GM20431 (cell line): ENCODE measurements at regions not wholly inside any gene's neighbourhood (a gene's known extent, or its start where the extent isn't known, plus 50 kb on each side); places are given as distances from the start of the nearest gene placed in this dataset.
"Not testable (repeated sequence)": the region's sequence is repeated elsewhere in the genome, so short reads cannot be mapped to it uniquely, and the experiment has no call there.

Experiments used
- in situ Hi-C: fragments of 300-500 bp; cut with MseI, MboI; formaldehyde crosslinking; loops from one replicate; pipeline ENCODE4 v1.15.0; 2020; ENCODE audit warnings: low sequenced_read_pairs; ENCODE audit not compliant: unreplicated experiment

- in situ Hi-C loops: no loop called here
These were observed 484.6 kb upstream of the TLE4 start for GRCh38 chr9:79087133-79087532.

DNA sequence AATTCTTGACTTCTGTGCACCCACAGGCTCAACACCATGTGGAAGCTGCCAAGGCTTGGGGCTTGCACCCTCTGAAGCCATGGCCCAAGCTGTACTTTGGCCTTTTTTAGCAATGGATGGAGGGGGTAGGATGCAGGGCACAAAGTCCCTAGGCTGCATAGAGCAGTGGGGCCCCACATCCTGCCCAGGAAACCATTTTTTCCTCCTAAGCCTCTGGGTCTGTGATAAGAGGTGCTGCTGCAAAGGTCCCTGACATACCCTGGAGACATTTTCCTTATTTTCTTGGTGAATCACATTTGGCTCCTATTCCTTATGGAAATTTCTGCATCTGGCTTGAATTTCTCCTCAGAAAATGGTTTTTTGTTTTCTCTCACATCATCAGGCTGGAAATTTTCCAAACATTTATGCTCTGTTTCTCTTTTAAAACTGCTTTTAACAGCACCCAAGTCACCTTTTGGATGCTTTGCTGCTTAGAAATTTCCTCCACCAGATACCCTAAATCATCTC, 482.7 kb upstream of the TLE4 start:
- in situ Hi-C loops: no loop called here

DNA sequence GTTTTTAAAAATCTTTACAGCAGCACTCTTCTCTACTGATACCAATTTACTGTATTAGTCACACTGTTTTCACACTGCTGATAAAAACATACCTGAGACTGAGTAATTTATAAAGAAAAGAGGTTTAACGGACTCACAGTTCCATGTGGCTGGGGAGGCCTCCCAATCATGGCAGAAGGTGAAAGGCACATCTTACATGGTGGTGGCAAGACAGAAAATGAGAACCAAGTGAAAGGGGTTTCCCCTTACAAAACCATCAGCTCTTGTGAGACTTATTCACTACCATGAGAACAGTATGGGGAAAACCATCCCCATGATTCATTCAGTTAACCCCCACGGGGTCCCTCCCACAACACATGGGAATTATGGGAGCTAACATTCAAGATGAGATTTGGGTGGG, 481.9 kb upstream of the TLE4 start:
- in situ Hi-C loops: not testable (repeated sequence)

GRCh38 chr9:79103257-79103656, 468.5 kb upstream of the TLE4 start:
- in situ Hi-C loops: not testable (repeated sequence)

- in situ Hi-C loops: no loop called here
These were observed 467.5 kb upstream of the TLE4 start for GRCh38 chr9:79104216-79104615.

- in situ Hi-C loops: no loop called here
These were observed 466.8 kb upstream of the TLE4 start for GRCh38 chr9:79104951-79105350.

GRCh38 chr9:79107911-79108676, 463.7 kb upstream of the TLE4 start:
- in situ Hi-C loops: no loop called here

DNA sequence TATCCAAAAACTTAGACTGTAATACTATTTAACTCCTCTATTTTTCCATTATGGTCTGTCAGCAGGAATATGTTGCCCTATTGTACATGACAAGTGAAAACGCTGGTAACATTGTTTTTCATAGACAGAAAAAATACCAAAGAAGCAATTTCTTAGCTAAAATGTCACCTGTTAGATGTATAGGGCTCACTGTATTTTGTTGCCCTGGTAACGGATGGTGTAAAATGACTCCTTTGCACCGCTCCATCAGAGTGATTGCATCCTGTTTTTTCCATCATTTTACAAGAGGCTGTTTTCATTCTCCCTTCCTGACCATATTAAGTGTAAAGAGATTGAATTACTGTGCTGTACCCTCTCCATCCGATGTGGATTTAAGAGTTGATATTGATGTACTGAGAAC, 460.1 kb upstream of the TLE4 start:
- in situ Hi-C loops: no loop called here

- in situ Hi-C loops: no loop called here
These were observed 456.6 kb upstream of the TLE4 start for GRCh38 chr9:79115176-79115575.

GRCh38 chr9:79116041-79116440, 455.7 kb upstream of the TLE4 start:
- in situ Hi-C loops: no loop called here

GRCh38 chr9:79116709-79117108, 455.1 kb upstream of the TLE4 start:
- in situ Hi-C loops: no loop called here

GRCh38 chr9:79120533-79120932, 451.2 kb upstream of the TLE4 start:
- in situ Hi-C loops: no loop called here

DNA sequence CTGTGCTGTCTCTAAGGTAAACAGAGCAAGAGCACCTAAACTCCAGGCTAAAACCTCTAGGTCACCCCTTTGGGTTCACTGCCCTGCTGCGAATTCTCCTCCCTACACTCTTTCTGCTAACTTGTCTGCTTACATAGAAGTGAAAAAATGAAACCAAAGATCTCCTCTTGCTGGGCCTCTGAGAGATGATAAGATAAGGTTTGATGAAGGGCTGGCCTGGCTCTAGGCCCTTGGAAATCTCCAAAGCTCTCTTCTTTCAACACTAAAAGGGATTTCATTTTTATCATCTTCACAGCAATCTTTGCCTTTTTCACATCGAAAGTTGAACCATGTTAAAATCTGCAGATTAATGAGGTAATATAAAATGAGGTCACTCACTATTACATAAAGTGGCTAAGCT, 450.8 kb upstream of the TLE4 start:
- in situ Hi-C loops: no loop called here

- in situ Hi-C loops: no loop called here
These were observed 448.4 kb upstream of the TLE4 start for GRCh38 chr9:79123415-79123814.

- in situ Hi-C loops: no loop called here
These were observed 444.1 kb upstream of the TLE4 start for GRCh38 chr9:79127661-79128060.

GRCh38 chr9:79129865-79130480, 441.8 kb upstream of the TLE4 start:
- in situ Hi-C loops: no loop called here

DNA sequence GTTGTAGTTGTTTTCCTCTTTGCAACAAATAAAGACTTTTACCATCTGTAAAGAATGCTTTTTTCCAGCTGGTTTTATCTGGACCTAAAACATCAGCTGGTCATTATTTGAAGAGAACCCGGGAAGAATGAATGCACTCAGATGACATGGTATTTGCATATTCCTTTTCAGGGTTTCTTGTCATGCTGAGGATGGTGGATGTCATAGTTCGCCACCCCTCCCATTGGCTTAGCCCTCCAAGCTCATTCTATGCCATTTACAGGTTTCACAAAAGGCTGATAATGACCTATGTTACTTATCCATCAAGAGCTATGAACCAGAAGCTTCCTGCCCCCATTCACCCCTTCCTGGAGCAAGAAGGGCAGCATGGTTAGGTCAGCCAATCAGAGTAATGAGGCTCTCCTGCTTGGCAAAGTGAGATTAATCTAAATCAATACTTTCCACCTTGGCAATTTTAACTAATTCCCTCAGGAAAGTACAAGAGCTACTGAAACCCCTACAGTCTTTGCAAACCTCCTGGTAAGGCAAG, 440.5 kb upstream of the TLE4 start:
- in situ Hi-C loops: no loop called here

DNA sequence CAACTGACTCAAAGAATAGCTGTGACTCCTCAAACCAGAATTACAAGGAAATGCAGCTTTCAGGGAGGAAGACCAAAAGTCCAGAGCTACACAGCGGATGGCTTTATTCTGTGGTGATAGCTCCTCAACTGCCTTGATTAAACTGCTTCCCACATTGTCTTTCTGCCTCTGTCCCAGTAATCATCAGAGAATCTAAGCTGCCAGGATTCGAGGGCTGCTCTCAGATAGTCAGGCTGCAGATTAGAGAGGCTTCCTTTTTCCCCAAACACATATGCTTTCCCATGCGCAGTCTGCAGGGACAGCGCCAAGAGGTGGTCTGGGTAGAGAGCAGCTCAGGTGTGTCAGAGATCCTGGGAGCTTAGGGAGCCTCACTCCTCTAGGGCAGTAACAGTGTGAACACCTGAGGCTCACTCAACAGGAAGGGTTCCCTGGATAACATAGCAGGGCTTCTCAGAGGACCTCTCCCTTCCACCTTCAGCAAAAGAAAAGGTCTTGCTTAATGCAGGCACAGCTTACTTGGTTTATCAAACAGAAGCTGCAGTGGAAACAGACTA, 439.9 kb upstream of the TLE4 start:
- in situ Hi-C loops: no loop called here

- in situ Hi-C loops: no loop called here
These were observed 437.1 kb upstream of the TLE4 start for GRCh38 chr9:79134654-79135053.

DNA sequence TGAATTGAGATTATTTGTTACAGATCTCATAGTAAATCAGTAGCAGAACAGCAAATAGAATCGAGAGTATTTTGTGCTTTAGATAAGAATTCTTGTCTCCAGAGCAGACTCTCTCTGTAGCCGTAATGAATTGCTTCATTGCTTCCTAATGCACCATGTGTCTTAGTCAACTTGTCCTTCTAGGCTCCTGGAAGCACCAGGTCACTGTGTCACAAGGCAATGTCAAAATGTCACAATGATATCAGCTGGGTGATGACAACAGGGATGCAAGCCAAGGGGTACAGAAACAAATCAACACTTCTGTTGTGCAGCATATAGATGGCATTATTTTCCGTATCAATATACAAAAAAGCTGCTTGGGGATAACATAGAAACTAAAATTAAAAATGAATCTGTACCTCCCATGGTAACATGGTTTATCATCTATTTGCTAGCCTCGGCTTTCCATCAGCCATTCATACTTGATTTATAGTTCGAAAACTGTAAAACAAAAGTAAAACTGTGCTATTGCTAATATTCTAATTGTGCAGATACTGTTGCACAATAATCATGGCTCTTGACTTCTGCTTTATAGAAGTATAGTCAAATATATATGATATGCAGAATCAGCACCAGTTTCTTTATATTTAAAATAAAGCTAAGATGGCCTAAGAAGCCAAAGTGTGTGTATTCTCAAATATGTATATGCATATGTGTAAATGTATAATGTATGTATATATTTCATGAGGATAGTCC, 435.9 kb upstream of the TLE4 start:
- in situ Hi-C loops: no loop called here

DNA sequence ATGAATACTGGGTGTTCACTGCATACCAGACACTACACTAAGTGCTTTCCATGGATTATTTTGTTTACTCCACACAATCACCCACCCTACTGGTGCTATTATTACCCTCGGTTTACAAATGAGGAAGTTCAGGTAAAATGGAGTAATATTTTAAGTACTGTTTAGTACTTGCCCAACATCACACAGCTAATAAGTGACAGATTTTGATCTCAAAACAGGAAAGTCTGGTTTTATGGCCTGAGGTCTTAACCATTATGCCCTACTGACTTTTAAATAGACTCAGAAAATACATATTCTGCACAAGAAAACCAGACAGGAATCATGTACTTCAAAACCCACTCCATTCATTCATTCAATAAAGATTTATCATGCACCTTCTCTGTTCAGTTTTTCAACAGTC, 431.0 kb upstream of the TLE4 start:
- in situ Hi-C loops: no loop called here
